WTC11 (cell line): ENCODE measurements at regions not wholly inside any gene's neighbourhood (a gene's known extent, or its start where the extent isn't known, plus 50 kb on each side); places are given as distances from the start of the nearest gene placed in this dataset.

ENCODE experiments used
- CBFB ChIP-seq: sonication (generic); formaldehyde crosslinking; IDR thresholded peaks from 2 replicates; pipeline ENCODE4 v1.8.1; 2022; ENCODE audit warnings: mild to moderate bottlenecking, low read depth, missing genetic modification reagents
- CREB1 ChIP-seq: sonication (generic); formaldehyde crosslinking; IDR thresholded peaks from 2 replicates; pipeline ENCODE4 v1.8.0; 2023; ENCODE audit warnings: mild to moderate bottlenecking, missing genetic modification reagents
- CREM ChIP-seq: sonication (generic); formaldehyde crosslinking; IDR thresholded peaks from 2 replicates; pipeline ENCODE4 v1.8.1; 2022; ENCODE audit warnings: mild to moderate bottlenecking, missing genetic modification reagents, moderate library complexity
- ETV6 ChIP-seq: sonication (generic); formaldehyde crosslinking; IDR thresholded peaks from 2 replicates; pipeline ENCODE4 v1.8.1; 2022; ENCODE audit warnings: mild to moderate bottlenecking, missing genetic modification reagents
- FOXP1 ChIP-seq: sonication (generic); formaldehyde crosslinking; IDR thresholded peaks from 2 replicates; pipeline ENCODE4 v1.8.0; 2022; ENCODE audit warnings: missing genetic modification reagents, mild to moderate bottlenecking, moderate library complexity, borderline replicate concordance
- MAX ChIP-seq: sonication (generic); formaldehyde crosslinking; IDR thresholded peaks from 2 replicates; pipeline ENCODE4 v1.8.0; 2022; ENCODE audit warnings: mild to moderate bottlenecking, missing genetic modification reagents
- MXD4 ChIP-seq: fragments of 250-450 bp; sonication (Bioruptor Pico); IDR thresholded peaks from 2 replicates; pipeline ENCODE4 v1.8.0; 2021; ENCODE audit warnings: mild to moderate bottlenecking, moderate library complexity, borderline replicate concordance
- SP1 ChIP-seq: sonication (generic); formaldehyde crosslinking; conservative IDR thresholded peaks from 2 replicates; pipeline ENCODE4 v1.8.1; 2022; ENCODE audit warnings: missing genetic modification reagents
- ZNF317 ChIP-seq: sonication (generic); formaldehyde crosslinking; IDR thresholded peaks from 2 replicates; pipeline ENCODE4 v1.8.1; 2023; ENCODE audit warnings: low read depth, mild to moderate bottlenecking, moderate library complexity, missing genetic modification reagents, borderline replicate concordance
- TF ChIP-seq, protein P1 (sequence below): fragments of 200-600 bp; IDR thresholded peaks from 2 replicates; pipeline ENCODE4 v1.8.0; 2022; ENCODE audit warnings: antibody characterized with exemption
- TF ChIP-seq, protein P2 (sequence below): sonication (generic); formaldehyde crosslinking; IDR thresholded peaks from 2 replicates; pipeline ENCODE4 v1.8.1; 2023; ENCODE audit warnings: mild to moderate bottlenecking, missing genetic modification reagents, moderate library complexity
- TF ChIP-seq, protein P3 (sequence below): sonication (generic); formaldehyde crosslinking; IDR thresholded peaks from 2 replicates; pipeline ENCODE4 v1.8.1; 2022; ENCODE audit warnings: low read depth, mild to moderate bottlenecking, moderate library complexity, missing genetic modification reagents, borderline replicate concordance

DNA sequence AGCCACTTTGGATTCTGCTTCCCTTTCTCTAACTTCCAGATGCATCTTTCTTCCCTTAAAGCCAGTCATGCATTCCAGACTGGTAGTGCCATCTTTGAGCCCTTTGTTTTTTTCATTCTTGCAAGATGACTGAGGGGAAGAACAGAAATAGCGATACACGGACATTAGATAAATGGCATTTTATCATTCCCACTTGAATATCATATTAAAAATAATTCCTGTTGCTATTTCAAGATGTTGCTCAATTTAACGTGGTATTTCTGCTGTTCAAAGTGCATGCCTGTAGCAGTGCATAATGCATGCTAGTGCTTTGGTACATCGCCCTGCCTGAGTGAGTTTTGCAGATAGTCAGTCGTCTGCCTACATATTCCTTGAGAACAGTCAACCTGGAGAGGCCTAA is 140.6 kb upstream of the FRY start:
- no peak for TF ChIP-seq CREM (CRISPR knock-in tag)
- TF ChIP-seq, protein P1, sequence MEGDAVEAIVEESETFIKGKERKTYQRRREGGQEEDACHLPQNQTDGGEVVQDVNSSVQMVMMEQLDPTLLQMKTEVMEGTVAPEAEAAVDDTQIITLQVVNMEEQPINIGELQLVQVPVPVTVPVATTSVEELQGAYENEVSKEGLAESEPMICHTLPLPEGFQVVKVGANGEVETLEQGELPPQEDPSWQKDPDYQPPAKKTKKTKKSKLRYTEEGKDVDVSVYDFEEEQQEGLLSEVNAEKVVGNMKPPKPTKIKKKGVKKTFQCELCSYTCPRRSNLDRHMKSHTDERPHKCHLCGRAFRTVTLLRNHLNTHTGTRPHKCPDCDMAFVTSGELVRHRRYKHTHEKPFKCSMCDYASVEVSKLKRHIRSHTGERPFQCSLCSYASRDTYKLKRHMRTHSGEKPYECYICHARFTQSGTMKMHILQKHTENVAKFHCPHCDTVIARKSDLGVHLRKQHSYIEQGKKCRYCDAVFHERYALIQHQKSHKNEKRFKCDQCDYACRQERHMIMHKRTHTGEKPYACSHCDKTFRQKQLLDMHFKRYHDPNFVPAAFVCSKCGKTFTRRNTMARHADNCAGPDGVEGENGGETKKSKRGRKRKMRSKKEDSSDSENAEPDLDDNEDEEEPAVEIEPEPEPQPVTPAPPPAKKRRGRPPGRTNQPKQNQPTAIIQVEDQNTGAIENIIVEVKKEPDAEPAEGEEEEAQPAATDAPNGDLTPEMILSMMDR = no peak
- TF ChIP-seq, protein P2, sequence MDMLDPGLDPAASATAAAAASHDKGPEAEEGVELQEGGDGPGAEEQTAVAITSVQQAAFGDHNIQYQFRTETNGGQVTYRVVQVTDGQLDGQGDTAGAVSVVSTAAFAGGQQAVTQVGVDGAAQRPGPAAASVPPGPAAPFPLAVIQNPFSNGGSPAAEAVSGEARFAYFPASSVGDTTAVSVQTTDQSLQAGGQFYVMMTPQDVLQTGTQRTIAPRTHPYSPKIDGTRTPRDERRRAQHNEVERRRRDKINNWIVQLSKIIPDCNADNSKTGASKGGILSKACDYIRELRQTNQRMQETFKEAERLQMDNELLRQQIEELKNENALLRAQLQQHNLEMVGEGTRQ (CRISPR knock-in tag) = no peak
- TF ChIP-seq MXD4 (CRISPR knock-in tag) = no peak
- no peak for TF ChIP-seq CREB1 (CRISPR knock-in tag)
- TF ChIP-seq FOXP1 = no peak
- TF ChIP-seq CBFB (CRISPR knock-in tag) = no peak
- TF ChIP-seq, protein P3, sequence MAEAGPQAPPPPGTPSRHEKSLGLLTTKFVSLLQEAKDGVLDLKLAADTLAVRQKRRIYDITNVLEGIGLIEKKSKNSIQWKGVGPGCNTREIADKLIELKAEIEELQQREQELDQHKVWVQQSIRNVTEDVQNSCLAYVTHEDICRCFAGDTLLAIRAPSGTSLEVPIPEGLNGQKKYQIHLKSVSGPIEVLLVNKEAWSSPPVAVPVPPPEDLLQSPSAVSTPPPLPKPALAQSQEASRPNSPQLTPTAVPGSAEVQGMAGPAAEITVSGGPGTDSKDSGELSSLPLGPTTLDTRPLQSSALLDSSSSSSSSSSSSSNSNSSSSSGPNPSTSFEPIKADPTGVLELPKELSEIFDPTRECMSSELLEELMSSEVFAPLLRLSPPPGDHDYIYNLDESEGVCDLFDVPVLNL (CRISPR knock-in tag) = no peak
- no peak for TF ChIP-seq MAX (CRISPR knock-in tag)
- TF ChIP-seq ETV6 (CRISPR knock-in tag) = no peak
- no peak for TF ChIP-seq SP1 (CRISPR knock-in tag)
- no peak for TF ChIP-seq ZNF317 (CRISPR knock-in tag)
